ENCODE measurements at regions not wholly inside any gene's neighbourhood (a gene's known extent, or its start where the extent isn't known, plus 50 kb on each side); places are given as distances from the start of the nearest gene placed in this dataset.

GRCh38 chr14:82641050-82641540 lies 1107.4 kb upstream of the SEL1L start:
- TF ChIP-seq CTCF (IDR thresholded peaks at IDR 0.05), result no peak
- TF ChIP-seq POLR2A (IDR thresholded peaks at IDR 0.05), result no peak
